ENCODE measurements at regions not wholly inside any gene's neighbourhood (a gene's known extent, or its start where the extent isn't known, plus 50 kb on each side); places are given as distances from the start of the nearest gene placed in this dataset.

DNA sequence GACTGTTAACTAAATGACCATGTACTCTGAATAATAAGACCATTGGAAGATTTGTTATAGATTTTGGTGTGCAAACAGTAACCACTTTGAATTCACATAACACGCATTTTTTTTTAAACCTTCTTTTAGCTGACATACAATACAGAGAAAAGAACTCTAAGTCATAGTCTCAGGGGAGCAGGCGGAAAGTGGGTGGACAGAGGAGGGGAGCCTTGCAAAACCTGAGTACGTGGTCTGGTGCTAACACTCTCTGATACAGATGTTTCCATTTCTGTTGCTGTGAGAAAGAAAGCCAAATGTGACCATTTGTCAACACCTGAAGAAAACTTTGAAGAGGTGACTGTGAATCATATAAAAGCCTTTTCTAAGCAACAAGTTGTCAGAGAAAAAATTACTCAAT, 151.8 kb upstream of the GCFC2 start:
- H3K4me1 ChIP-seq (ENCODE audit: insufficient read depth, low read length) = no peaks in the 10 kb centered on the region
- Mint-ChIP-seq H3K4me3 (no peak overlapping the region), H3K9me3 (no peaks in the 10 kb centered on the region), H3K36me3 (ENCODE audit: low read depth) (no peaks in the 10 kb centered on the region), H3K27me3 (no peaks in the 10 kb centered on the region), H3K27ac (no peak overlapping the region), H3K4me1 (ENCODE audit: low read depth) (no peaks in the 10 kb centered on the region)
- intact Hi-C loops (cut with DNase I, micrococcal nuclease) = no loop called here
- ATAC-seq (ENCODE audit: poor library complexity) (no peak), DNase-seq (no peak)
- POLR2A ChIA-PET = no interaction called here
- H3K4me3 ChIP-seq (ENCODE audit: low read length) = no peak overlapping the region
- CTCF ChIA-PET = no interaction called here
- TF ChIP-seq, protein P1, sequence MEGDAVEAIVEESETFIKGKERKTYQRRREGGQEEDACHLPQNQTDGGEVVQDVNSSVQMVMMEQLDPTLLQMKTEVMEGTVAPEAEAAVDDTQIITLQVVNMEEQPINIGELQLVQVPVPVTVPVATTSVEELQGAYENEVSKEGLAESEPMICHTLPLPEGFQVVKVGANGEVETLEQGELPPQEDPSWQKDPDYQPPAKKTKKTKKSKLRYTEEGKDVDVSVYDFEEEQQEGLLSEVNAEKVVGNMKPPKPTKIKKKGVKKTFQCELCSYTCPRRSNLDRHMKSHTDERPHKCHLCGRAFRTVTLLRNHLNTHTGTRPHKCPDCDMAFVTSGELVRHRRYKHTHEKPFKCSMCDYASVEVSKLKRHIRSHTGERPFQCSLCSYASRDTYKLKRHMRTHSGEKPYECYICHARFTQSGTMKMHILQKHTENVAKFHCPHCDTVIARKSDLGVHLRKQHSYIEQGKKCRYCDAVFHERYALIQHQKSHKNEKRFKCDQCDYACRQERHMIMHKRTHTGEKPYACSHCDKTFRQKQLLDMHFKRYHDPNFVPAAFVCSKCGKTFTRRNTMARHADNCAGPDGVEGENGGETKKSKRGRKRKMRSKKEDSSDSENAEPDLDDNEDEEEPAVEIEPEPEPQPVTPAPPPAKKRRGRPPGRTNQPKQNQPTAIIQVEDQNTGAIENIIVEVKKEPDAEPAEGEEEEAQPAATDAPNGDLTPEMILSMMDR (IDR thresholded peaks at IDR 0.05) = no peak
- no peaks in the 10 kb centered on the region for H3K27me3 ChIP-seq (ENCODE audit: control insufficient read depth in 1 of 2, insufficient read depth in 2 of 2, low read length in 2 of 2)
- no peaks in the 10 kb centered on the region for H3K36me3 ChIP-seq (ENCODE audit: insufficient read depth, low read length)
- H3K9me3 ChIP-seq (ENCODE audit: control insufficient read depth in 1 of 2, insufficient read depth in 1 of 2, low read length in 2 of 2) = no peaks in the 10 kb centered on the region
- H3K27ac ChIP-seq (ENCODE audit: low read depth in 1 of 2, low read length in 2 of 2) = no peak overlapping the region

DNA sequence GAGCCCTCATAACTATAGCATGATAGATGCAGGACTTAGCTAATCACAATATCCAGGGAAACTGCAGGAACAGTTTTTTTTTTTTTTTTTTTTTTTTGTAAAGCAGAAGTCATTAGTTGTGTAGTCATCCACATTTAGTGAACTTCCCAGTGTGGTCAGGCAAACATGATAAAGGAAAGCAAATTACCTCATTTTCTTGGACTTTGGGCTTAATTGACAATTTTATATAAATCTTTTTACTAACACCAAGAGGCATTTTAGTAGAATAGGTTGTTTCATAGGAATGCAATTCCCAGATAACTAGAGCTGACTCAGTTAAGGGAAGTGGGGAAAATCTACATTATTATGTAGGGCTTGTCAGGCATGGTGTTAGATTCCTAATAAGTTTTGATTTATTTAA, 142.7 kb upstream of the GCFC2 start:
- POLR2A ChIA-PET = no interaction called here
- intact Hi-C loops (cut with DNase I, micrococcal nuclease) = no loop called here
- CTCF ChIA-PET = interaction anchor here (0.7 kb wide), 1 partner anchor 12 kb away, joined by 3 read pairs; no protein-coding TSS in a partner anchor
- no peaks in the 10 kb centered on the region for H3K27me3 ChIP-seq (ENCODE audit: control insufficient read depth in 1 of 2, insufficient read depth in 2 of 2, low read length in 2 of 2)
- Mint-ChIP-seq H3K36me3 (ENCODE audit: low read depth) (no peaks in the 10 kb centered on the region), H3K27ac (no peak overlapping the region), H3K27me3 (no peaks in the 10 kb centered on the region), H3K4me1 (ENCODE audit: low read depth) (no peaks in the 10 kb centered on the region), H3K4me3 (no peak overlapping the region), H3K9me3 (peaks cover 8% of the 10 kb centered on the region)
- DNase-seq (no peak), ATAC-seq (ENCODE audit: poor library complexity) (no peak)
- H3K4me1 ChIP-seq (ENCODE audit: insufficient read depth, low read length) = no peaks in the 10 kb centered on the region
- H3K27ac ChIP-seq (ENCODE audit: low read depth in 1 of 2, low read length in 2 of 2) = no peak overlapping the region
- no peaks in the 10 kb centered on the region for H3K36me3 ChIP-seq (ENCODE audit: insufficient read depth, low read length)
- H3K9me3 ChIP-seq (ENCODE audit: control insufficient read depth in 1 of 2, insufficient read depth in 1 of 2, low read length in 2 of 2) = peaks cover 0 to 3% of the 10 kb centered on the region in 2 experiments
- TF ChIP-seq, protein P1 (IDR thresholded peaks at IDR 0.05) = no peak
- H3K4me3 ChIP-seq (ENCODE audit: low read length) = no peak overlapping the region

DNA sequence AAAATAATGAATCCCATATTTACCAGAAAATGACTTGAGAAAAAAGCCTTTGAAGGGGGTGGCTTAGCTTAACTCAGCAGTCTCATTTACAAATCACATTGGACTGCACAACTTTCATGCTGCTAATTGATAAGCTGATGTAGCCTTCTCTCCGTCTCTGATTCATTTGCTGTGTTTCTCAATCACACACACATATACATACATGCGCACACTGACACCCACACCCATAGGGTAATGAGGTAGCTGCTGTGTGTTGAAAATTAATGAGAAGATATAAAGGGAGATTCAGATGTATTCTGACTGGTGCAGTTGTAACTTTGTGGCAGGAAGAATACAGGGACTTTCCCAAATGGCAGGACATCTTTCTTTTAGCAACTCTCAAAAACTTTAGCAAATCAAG, 141.9 kb upstream of the GCFC2 start:
- ChIA-PET CTCF (interaction anchor here (0.7 kb wide), 1 partner anchor 12 kb away, joined by 3 read pairs; no protein-coding TSS in a partner anchor), POLR2A (no interaction called here)
- Histone ChIP-seq H3K36me3 (ENCODE audit: insufficient read depth, low read length) (no peaks in the 10 kb centered on the region), H3K4me1 (ENCODE audit: insufficient read depth, low read length) (no peaks in the 10 kb centered on the region), H3K27me3 (ENCODE audit: control insufficient read depth in 1 of 2, insufficient read depth in 2 of 2, low read length in 2 of 2) (no peaks in the 10 kb centered on the region), H3K9me3 (ENCODE audit: control insufficient read depth in 1 of 2, insufficient read depth in 1 of 2, low read length in 2 of 2) (peaks cover 0 to 3% of the 10 kb centered on the region in 2 experiments), H3K4me3 (ENCODE audit: low read length) (no peak overlapping the region), H3K27ac (ENCODE audit: low read depth in 1 of 2, low read length in 2 of 2) (no peak overlapping the region)
- DNase-seq (no peak), ATAC-seq (ENCODE audit: poor library complexity) (no peak)
- H3K9me3 Mint-ChIP-seq = peaks cover 8% of the 10 kb centered on the region
- H3K4me3 Mint-ChIP-seq = no peak overlapping the region
- no peaks in the 10 kb centered on the region for H3K4me1 Mint-ChIP-seq (ENCODE audit: low read depth)
- intact Hi-C loops (cut with DNase I, micrococcal nuclease) = no loop called here
- H3K27me3 Mint-ChIP-seq = no peaks in the 10 kb centered on the region
- no peaks in the 10 kb centered on the region for H3K36me3 Mint-ChIP-seq (ENCODE audit: low read depth)
- H3K27ac Mint-ChIP-seq = no peak overlapping the region
- TF ChIP-seq, protein P1 (IDR thresholded peaks at IDR 0.05) = no peak
